GM06990 (cell line): ENCODE measurements at regions not wholly inside any gene's neighbourhood (a gene's known extent, or its start where the extent isn't known, plus 50 kb on each side); places are given as distances from the start of the nearest gene placed in this dataset.

ENCODE experiments used
- DNase-seq: peaks from one replicate; pipeline ENCODE4 v3.0.0-alpha.2; 2011; ENCODE audit not compliant: insufficient read length; ENCODE audit errors: extremely low read depth
- H3K27me3 ChIP-seq: replicated peaks from 2 replicates; pipeline ENCODE4 v1.6.0; 2011; ENCODE audit warnings: low read length; ENCODE audit not compliant: control insufficient read depth, insufficient read depth
- H3K36me3 ChIP-seq: 2 replicates; pipeline ENCODE4 v1.5.1; 2011; ENCODE audit warnings: low read length; ENCODE audit not compliant: control insufficient read depth, insufficient read depth
- H3K4me3 ChIP-seq: replicated peaks from 2 replicates; pipeline ENCODE4 v1.5.1; 2011; ENCODE audit warnings: low read depth, mild to moderate bottlenecking, control low read depth, low read length
- TF ChIP-seq, protein P1 (sequence below): IDR thresholded peaks from 2 replicates; pipeline ENCODE4 v1.5.1; 2011; ENCODE audit warnings: low read length, control low read depth, mild to moderate bottlenecking, inconsistent platforms; ENCODE audit not compliant: insufficient read depth, poor library complexity, severe bottlenecking

DNA sequence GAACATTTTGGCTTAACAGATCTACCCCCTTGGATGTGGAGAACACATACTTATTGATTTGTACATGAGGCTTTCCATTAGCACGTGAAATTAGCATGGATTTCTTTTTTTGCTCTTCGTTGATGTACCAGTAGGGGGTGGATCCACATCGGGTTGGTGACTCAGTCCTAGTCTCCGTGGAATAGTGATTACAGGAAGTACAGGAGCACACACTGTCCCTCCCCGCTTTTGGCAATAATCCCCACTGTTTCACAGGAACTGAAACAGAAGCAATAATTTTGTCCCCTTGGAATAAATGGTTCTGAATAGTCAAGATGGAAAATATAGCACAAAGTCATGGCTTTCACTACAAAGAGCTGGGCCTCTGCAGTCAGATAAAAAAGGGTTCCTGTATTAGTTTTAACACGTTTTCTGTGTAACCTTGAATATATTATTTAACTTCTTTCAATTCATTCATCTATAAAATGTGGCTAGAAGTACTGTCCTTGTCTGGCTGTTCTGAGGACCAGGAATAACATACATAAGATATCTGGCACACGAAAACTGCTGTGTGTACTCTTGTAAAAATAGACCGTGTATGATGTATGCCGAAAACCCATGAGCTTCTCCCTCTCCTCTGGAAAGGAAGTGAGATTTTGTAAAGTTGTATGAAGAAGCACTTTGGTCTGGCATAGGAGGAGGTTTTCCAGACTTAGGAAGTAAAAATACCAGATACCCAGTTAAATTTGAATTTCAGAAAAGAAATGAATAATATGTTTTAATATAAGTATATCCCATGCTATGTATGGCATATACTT, 229.2 kb downstream of the GALR1 start:
- no peaks in the 10 kb centered on the region for H3K27me3 ChIP-seq
- no peak for DNase-seq
- no peak overlapping the region for H3K4me3 ChIP-seq
- TF ChIP-seq, protein P1, sequence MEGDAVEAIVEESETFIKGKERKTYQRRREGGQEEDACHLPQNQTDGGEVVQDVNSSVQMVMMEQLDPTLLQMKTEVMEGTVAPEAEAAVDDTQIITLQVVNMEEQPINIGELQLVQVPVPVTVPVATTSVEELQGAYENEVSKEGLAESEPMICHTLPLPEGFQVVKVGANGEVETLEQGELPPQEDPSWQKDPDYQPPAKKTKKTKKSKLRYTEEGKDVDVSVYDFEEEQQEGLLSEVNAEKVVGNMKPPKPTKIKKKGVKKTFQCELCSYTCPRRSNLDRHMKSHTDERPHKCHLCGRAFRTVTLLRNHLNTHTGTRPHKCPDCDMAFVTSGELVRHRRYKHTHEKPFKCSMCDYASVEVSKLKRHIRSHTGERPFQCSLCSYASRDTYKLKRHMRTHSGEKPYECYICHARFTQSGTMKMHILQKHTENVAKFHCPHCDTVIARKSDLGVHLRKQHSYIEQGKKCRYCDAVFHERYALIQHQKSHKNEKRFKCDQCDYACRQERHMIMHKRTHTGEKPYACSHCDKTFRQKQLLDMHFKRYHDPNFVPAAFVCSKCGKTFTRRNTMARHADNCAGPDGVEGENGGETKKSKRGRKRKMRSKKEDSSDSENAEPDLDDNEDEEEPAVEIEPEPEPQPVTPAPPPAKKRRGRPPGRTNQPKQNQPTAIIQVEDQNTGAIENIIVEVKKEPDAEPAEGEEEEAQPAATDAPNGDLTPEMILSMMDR = peak; percentile 6
- no peaks in the 10 kb centered on the region for H3K36me3 ChIP-seq

DNA sequence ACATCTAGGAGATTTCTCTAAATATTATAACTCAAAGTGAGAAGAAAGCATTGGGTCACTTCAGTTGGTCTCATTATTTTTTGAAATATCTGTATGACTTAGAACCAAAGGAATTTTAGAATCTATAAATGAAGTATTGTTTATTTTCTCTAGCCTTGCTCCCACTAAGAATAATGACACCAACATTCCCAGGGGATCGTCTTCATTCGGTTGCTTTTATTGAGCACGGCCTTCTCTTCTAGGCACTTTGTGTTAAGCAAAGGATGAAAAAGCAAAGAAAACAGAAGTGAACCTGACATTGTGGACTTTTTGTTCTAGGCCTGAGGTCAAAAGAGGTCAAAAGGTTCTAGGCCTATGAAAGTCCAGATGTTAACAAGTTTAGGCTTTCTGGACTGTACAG, 231.9 kb downstream of the GALR1 start:
- TF ChIP-seq, protein P1 = no peak
- Histone ChIP-seq H3K4me3 (no peak overlapping the region), H3K27me3 (no peaks in the 10 kb centered on the region), H3K36me3 (no peaks in the 10 kb centered on the region)
- DNase-seq = no peak

DNA sequence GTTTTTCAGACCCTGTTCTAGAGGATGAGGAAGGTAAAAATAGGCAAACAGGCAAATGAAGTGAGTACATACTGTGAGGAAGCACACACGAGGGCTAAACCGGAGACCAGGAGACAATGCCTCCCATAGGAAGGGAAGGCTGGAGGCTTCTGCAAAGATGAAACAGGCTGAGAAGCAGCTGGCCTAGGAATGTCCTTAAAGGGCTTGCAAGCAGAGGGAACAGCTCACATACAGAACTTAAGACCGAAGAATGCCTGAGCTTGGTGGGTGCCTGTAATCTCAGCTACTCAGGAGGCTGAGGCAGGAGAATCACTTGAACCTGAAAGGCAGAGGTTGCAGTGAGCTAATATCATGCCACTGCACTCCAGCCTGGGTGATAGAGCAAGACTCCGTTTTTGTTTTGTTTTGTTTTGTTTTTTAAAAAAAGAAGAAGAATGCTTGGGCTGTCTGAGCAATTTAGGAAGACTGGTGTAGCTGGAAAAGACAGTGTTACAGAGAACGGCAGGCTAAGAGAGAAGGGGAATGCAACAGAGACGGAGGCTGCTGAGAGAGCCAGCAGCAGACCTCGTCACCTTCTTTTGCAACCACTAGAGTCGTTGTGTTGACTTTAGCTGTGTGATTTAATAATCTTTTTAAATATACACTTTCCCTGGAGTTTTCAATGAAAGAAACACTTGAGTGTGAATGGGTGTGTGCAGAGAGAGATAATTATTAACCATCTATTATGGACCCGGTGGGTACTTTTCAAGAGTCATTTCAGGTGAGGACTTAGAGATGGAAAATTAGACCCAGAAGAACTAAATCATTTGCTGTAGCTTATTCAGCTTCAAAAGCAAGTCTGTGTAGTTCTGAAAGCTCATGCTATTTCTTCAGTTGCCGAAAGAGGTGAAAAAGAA, 232.8 kb downstream of the GALR1 start:
- no peak for DNase-seq
- Histone ChIP-seq H3K4me3 (no peak overlapping the region), H3K27me3 (no peaks in the 10 kb centered on the region), H3K36me3 (no peaks in the 10 kb centered on the region)
- TF ChIP-seq, protein P1 = no peak

DNA sequence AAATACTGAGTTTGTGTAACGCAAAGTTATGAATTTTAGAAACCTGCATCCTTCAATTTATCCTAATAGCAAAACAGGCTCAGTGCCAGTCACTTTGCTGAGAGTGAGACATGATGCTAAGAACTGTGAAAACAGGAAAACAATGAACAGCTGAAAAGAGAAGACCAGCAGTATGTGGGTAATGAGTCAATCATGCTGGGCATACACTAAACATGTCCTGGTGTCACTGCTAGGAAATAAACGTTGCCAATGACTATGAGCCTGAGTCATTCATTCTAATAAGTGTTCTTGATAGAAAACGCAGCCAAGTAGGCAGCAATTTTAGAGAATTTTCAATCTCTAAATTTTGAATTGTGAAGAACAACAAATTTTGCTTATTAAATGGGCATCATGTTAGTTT, 237.3 kb downstream of the GALR1 start:
- Histone ChIP-seq H3K27me3 (no peaks in the 10 kb centered on the region), H3K36me3 (no peaks in the 10 kb centered on the region), H3K4me3 (no peak overlapping the region)
- no peak for DNase-seq
- TF ChIP-seq, protein P1 = no peak

DNA sequence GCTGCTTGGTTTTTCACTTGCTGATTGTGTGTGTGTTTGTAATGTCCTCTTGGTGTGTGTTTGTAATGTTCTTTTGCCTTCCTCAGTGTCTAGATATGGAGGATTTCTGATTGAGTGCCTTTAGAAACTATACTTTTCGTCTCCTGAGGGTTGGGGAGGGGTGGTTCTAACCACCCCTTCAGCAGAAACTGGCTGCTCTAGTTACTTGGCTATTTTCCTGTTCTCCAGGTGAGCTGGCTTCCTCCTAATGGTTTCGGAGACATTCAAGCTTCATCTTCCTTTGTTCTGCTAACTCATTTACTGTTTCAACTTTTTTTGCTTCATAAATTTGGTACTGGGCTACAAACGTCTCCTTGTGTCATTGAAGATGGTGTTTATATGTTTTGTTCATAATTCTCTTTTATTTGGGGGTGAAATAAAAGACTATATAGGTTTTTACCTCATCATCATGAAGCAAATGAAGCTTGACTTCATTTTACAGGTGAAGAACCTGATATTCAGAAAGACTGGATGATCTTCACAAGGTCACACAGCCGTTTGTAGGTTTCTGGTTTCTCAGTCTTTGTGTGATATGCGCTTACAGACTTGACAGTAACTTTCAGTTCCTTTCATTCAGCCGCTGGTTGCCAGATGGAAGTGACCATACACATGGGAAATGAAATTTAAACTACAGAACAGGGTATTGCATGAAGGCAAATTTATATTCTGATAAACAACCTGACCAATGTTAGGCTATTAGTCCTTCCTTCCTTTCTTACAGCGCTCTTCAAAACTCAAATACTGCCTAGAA, 238.5 kb downstream of the GALR1 start:
- TF ChIP-seq, protein P1 = no peak
- no peaks in the 10 kb centered on the region for H3K36me3 ChIP-seq
- DNase-seq = no peak
- H3K4me3 ChIP-seq = no peak overlapping the region
- H3K27me3 ChIP-seq = no peaks in the 10 kb centered on the region
